GM21381 (cell line): ENCODE measurements at regions not wholly inside any gene's neighbourhood (a gene's known extent, or its start where the extent isn't known, plus 50 kb on each side); places are given as distances from the start of the nearest gene placed in this dataset.
"Not testable (repeated sequence)": the region's sequence is repeated elsewhere in the genome, so short reads cannot be mapped to it uniquely, and the experiment has no call there.

Experiments
- ATAC-seq: cut with Tn5 transposase; IDR thresholded peaks from one replicate; pipeline ENCODE4 v1.9.1; 2021; ENCODE audit warnings: mild to moderate bottlenecking, moderate library complexity; ENCODE audit not compliant: unreplicated experiment

DNA sequence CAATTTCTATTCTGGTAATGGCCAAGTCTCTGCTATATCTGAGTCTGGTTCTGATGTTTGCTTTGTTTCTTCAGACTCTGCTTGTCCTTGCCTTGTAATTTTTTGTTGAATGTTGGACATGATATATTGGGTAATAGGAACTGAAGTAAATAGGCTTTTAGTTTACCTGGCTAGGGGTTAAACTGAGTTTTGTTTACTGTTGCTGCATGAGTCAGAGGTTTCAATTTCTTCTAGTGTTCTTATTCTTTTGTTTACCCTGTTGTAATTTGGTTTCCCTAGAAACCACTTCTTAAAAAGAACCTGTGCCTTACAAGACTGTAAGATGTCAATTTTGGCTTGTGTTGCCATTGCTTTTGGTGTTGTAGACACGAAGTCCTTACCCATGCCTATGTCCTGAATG lies 285.0 kb upstream of the KCNH7 start:
- peak; percentile 48 for ATAC-seq

- ATAC-seq, result no peak
These were observed 283.7 kb upstream of the KCNH7 start for GRCh38 chr2:163122257-163122656.

GRCh38 chr2:163121483-163121882 lies 282.9 kb upstream of the KCNH7 start:
- no peak for ATAC-seq

DNA sequence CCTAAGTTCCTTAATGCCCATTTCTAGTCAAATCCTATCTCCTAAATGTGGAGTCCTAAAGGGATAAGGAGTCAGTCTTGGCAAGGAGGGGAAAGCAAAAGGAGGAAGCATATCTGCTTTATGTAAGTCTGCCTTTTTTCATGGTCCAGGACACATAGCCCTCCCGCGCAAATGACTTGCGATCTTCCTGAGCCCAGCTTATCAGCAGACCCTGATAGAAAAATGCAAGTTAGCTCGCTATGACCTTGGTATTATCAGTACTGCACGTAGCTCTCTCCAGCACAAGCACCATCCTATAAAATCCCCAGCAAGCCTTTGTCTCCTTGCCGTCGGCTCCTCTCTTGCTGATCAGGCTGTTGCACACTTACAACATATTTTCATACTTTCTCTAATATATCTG lies 281.4 kb upstream of the KCNH7 start:
- ATAC-seq, result no peak

DNA sequence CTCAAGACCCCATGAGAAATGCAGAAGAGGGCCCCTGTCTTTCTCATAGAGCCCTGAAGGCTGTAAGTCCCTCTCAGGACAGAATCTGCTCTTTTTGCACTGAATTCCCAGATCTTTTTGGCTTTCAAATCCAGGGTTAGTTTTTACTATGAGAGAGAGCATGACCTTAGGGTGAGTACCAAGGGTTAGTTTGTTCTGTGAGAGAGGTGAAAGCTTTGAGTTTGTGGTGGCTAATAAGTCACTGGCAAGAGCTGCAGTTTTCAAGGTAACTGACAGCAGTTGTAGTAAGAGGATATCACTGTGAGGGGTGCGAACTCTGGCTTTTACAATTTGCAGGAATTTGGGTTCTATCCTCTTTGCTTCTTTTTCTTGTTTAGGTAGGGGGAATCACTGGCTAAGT lies 248.4 kb upstream of the KCNH7 start:
- no peak for ATAC-seq

- not testable (repeated sequence) for ATAC-seq
These were observed 246.9 kb upstream of the KCNH7 start for GRCh38 chr2:163085366-163086024.

GRCh38 chr2:163081754-163082153 lies 243.2 kb upstream of the KCNH7 start:
- no peak for ATAC-seq

GRCh38 chr2:163077241-163077640 lies 238.7 kb upstream of the KCNH7 start:
- ATAC-seq, result no peak

- no peak for ATAC-seq
These were observed 227.5 kb upstream of the KCNH7 start for GRCh38 chr2:163066085-163066484.

DNA sequence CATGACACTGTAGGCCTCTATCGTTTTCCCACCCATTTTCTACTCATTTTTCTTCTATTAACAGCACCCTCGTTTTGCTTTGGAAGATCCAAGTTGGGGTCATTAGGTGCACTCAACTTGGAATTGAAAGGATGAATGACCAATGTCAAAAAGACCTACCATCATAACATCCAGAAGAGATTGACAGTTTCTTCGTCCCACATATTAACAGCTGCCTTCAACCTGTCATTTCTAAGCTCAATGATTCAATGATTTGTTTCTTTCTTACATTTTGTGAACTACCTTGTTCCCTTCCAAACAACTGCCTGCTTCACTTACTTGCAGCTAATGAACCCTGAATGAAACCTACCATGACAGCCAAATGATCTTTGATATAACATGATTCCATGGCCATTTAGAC lies 224.0 kb upstream of the KCNH7 start:
- ATAC-seq, result no peak

DNA sequence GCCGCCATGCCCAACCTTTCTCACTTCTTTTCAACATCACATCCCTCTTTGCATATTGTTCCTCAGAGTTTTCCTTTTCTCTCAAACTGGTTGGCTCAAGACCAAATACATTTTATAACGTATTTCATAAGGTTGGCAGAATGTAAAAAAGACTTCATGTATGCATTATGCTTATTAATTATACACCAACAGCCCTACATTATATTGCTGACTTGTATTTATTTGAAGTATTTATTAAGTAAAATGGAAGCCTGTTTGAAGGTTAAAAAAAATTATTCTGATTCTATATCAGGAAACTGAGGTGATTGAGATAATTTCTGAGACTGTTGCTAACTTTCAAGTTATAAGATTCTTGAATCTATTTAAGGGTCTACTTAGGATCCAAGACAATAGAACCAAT lies 208.0 kb upstream of the KCNH7 start:
- no peak for ATAC-seq

DNA sequence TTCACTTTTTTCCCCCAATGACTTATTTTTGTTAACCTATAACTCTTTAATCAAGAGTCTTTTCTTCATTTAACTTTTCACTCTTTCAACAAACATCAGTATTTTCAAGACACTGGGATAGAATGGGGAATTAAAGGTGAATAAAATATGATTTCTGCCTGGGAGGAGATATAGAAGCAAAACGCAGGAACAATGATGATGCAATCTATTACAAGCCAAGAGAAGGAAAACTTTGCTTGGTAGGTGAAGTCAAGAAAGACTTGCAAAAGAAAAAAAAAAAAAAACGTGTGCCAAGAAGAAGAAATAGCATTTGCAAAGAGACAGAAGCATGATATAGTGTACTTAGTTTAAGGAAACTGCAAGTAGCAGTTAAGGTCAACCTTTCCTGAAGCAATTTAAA lies 207.3 kb upstream of the KCNH7 start:
- ATAC-seq, result no peak

GRCh38 chr2:163044114-163044513 lies 205.5 kb upstream of the KCNH7 start:
- ATAC-seq, result no peak

DNA sequence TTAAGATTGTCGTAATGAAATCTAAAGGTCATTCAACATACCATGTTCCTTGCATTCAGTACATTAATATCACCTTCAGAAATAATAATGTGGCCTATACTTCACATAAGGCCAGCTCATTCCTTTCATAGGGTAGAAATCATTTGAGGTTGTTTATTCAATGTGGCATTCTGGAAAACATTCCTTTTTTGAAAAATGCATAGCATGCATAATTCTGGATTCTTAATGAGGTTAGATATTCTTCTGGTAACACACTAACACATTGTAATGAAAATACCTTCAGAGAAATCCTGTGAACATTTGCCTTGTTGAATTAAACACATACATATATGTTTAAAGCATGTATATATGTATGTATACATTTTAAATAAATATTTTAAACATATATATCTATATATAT lies 204.6 kb upstream of the KCNH7 start:
- ATAC-seq, result no peak

DNA sequence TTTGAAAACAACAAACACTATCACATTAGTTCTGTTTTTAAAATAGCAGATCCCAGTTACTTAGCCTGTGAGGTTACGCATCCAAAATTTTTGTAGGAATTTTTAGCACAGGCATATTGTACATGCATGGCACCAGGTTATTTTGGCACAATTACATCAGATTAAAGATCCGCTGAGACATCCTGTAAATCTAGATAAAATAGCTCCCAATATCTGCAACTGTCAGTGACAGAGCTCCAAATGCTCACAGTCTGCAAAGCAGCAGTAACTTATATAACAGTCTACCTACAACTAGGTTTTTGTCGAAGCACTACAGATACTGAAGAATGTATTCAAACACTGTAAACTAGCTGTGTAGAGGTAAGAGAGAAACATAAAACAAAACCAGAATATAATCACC lies 200.7 kb upstream of the KCNH7 start:
- no peak for ATAC-seq

DNA sequence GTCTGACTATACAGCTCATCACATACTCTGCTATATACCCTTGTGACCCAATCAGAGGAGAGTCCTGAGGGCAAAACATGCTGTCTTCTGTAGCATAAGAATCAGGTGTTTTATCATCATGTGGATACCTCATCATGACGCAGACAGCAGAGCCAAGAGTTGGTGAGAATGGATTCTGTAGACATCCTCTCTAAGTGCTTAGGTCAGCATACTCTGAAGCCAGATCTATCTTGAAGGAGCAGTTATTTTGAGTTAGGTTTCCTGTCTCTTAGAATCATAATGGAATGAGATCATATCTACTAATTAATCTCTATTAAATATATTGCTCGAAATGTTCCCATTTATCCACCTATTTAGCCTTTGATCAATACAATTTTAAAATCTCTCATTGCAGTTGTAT lies 190.2 kb upstream of the KCNH7 start:
- no peak for ATAC-seq

GRCh38 chr2:163026136-163026775 lies 187.7 kb upstream of the KCNH7 start:
- not testable (repeated sequence) for ATAC-seq

GRCh38 chr2:163016882-163017281 lies 178.3 kb upstream of the KCNH7 start:
- not testable (repeated sequence) for ATAC-seq

GRCh38 chr2:163011000-163011399 lies 172.4 kb upstream of the KCNH7 start:
- ATAC-seq, result no peak

GRCh38 chr2:163008642-163009041 lies 170.1 kb upstream of the KCNH7 start:
- no peak for ATAC-seq

- ATAC-seq, result no peak
These were observed 156.2 kb upstream of the KCNH7 start for GRCh38 chr2:162994718-162995117.

DNA sequence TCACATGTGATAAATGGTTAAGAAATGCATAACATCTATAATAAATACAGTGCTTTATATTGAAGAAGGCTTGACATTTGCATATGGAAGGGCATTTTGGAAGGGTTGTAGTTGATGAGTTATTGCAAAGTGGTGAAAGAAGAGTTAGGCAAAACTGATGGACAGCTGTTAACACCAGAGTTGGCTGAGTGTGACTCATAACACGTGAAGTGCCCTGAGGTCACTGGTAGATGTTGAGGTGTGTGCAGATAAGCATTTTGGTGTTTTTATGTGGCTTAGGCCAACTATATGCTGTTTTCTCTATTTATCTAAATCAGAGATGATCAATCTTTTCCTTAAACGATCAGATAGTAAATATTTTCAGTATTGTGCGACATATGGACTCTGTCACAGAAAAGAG lies 154.3 kb upstream of the KCNH7 start:
- no peak for ATAC-seq

DNA sequence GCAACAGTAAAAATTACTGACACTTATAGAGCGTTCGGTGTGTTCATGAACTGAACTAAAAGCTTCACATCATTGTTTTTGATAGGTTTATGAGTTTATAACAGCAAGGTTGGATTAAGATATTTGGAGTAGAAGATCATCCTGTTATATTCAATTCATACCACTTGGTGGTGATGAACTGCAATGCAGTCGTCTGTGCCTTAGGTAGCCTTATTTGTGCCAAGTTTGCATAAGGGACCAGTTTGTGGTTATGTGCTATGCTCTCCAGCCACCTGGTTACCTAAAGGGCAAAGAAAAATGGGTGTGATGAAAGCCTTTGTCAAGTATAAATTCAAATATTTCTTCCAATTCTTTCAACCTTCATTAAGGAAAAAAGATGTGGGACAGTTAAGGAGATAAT lies 150.9 kb upstream of the KCNH7 start:
- ATAC-seq, result no peak
